HepG2 (cell line): ENCODE measurements at regions not wholly inside any gene's neighbourhood (a gene's known extent, or its start where the extent isn't known, plus 50 kb on each side); places are given as distances from the start of the nearest gene placed in this dataset.

ENCODE experiments used
- ATAC-seq: fragments of 200-7000 bp; cut with Tn5 transposase; 3 replicates; pipeline ENCODE4 v1.9.1; 2020; ENCODE audit warnings: mild to moderate bottlenecking, moderate library complexity
- BruUV-seq: library from RNA; stranded (reverse); fragments of 400-500 nt; replicated peaks from 2 replicates; lab custom pipeline; 2021; lab: Mats Ljungman, UMichigan
- CTCF ChIA-PET: fragments of 300-600 bp; formaldehyde crosslinking; extraction: SDS; loops from one replicate; lab custom pipeline; 2021; ENCODE audit warnings: low total read pairs, inconsistent platforms, low intra/inter-chr PET ratio; lab: Yijun Ruan, JAX
- POLR2A ChIA-PET: fragments of 350-600 bp; sonication (Branson Sonifier 250); formaldehyde crosslinking; loops from one replicate; lab custom pipeline; 2020; ENCODE audit warnings: antibody characterized with exemption, inconsistent platforms; lab: Yijun Ruan, JAX
- DNase-seq: peaks from one replicate; pipeline ENCODE4 v3.0.0-alpha.2; 2015; ENCODE audit warnings: low spot score
- FAIRE-seq: peaks from 3 replicates; lab custom pipeline; 2011; peaks lifted over from hg19 to GRCh38; lab: Jason Lieb, UNC
- H2AFZ ChIP-seq: one replicate; pipeline ENCODE4 v1.6.1; 2011; ENCODE audit warnings: low read length, inconsistent platforms
- H3K27ac ChIP-seq: fragments of 300-600 bp; 3 replicates; pipeline ENCODE4 v1.8.0; 2011; ENCODE audit warnings: mixed run types, mild to moderate bottlenecking, mixed read lengths, low read length, inconsistent platforms; ENCODE audit not compliant: insufficient read depth; ENCODE audit errors: extremely low read length
- H3K27me3 ChIP-seq, 2 experiments: fragments of 200-600 bp in 1 of 2; 2 replicates in 1 of 2; 3 replicates in 1 of 2; pipeline versions ENCODE4 v1.6.0 to v1.8.0; 2011; ENCODE audit warnings: low read length in 2 of 2, mild to moderate bottlenecking in 2 of 2, moderate library complexity in 2 of 2, inconsistent platforms in 1 of 2; ENCODE audit not compliant: insufficient read depth in 2 of 2, control insufficient read depth in 1 of 2
- H3K36me3 ChIP-seq, 2 experiments: fragments of 200-600 bp in 1 of 2; replicated peaks in 1 of 2; 2 replicates in 1 of 2; 3 replicates in 1 of 2; pipeline versions ENCODE4 v1.5.1 to v1.8.0; 2011; ENCODE audit warnings: low read length in 2 of 2, inconsistent platforms in 1 of 2; ENCODE audit not compliant: insufficient read depth in 2 of 2, control insufficient read depth in 1 of 2
- H3K4me1 ChIP-seq: 2 replicates; pipeline ENCODE4 v1.5.1; 2012; ENCODE audit warnings: low read length, inconsistent platforms; ENCODE audit not compliant: insufficient read depth
- H3K4me2 ChIP-seq: 2 replicates; pipeline ENCODE4 v1.6.0; 2011; ENCODE audit warnings: low read depth, low read length, inconsistent platforms
- H3K4me3 ChIP-seq, 3 experiments: fragments of 200-600 bp in 1 of 3; sonication (generic), shearing (Covaris generic) in 1 of 3; replicated peaks in 1 of 3; 2 replicates each; pipeline ENCODE4 v1.5.1; 2011 to 2016; ENCODE audit warnings: low read length in 3 of 3, inconsistent platforms in 2 of 3, low read depth in 2 of 3, mild to moderate bottlenecking in 2 of 3, control low read depth in 1 of 3, mixed read lengths in 1 of 3; ENCODE audit not compliant: insufficient read depth in 1 of 3
- H3K79me2 ChIP-seq: one replicate; pipeline ENCODE4 v1.6.1; 2011; ENCODE audit warnings: low read length, inconsistent platforms; ENCODE audit not compliant: insufficient read depth
- H3K9ac ChIP-seq: 2 replicates; pipeline ENCODE4 v1.6.0; 2011; ENCODE audit warnings: mild to moderate bottlenecking, low read depth, low read length, inconsistent platforms; ENCODE audit not compliant: insufficient read depth
- H3K9me3 ChIP-seq: 2 replicates; pipeline ENCODE4 v1.5.1; 2012; ENCODE audit warnings: mild to moderate bottlenecking, low read length
- H4K20me1 ChIP-seq: 2 replicates; pipeline ENCODE4 v1.6.0; 2011; ENCODE audit warnings: inconsistent platforms, mild to moderate bottlenecking, low read length, moderate library complexity; ENCODE audit not compliant: insufficient read depth
- FOXA3 ChIP-seq: IDR thresholded peaks from 2 replicates; pipeline ENCODE4 v1.6.1; 2016; ENCODE audit warnings: missing genetic modification reagents, missing compliant biosample characterization
- GABPA ChIP-seq, 2 experiments: IDR thresholded peaks; 2 replicates each; pipeline ENCODE4 v1.6.1; 2011 to 2016; ENCODE audit warnings: low read depth in 2 of 2, low read length in 1 of 2, missing biosample characterization in 1 of 2, missing genetic modification characterization in 1 of 2
- NFE2L2 ChIP-seq: fragments of 150-350 bp; IDR thresholded peaks from 2 replicates; pipeline ENCODE4 v1.6.1; 2014; ENCODE audit warnings: low read length
- POLR2AphosphoS5 ChIP-seq: IDR thresholded peaks from 2 replicates; pipeline ENCODE4 v1.6.1; 2012; ENCODE audit warnings: low read depth, low read length
- RARA ChIP-seq: IDR thresholded peaks from 2 replicates; pipeline ENCODE4 v1.6.1; 2016; ENCODE audit warnings: missing genetic modification reagents, missing compliant biosample characterization
- SIX4 ChIP-seq: sonication (generic); formaldehyde crosslinking; IDR thresholded peaks from 2 replicates; pipeline ENCODE4 v1.4.0; 2020; ENCODE audit warnings: missing genetic modification reagents
- SRF ChIP-seq: IDR thresholded peaks from 2 replicates; pipeline ENCODE4 v1.6.1; 2011; ENCODE audit warnings: mild to moderate bottlenecking, low read depth, low read length, moderate library complexity
- YEATS4 ChIP-seq: sonication (generic); formaldehyde crosslinking; IDR thresholded peaks from 2 replicates; pipeline ENCODE4 v1.4.0; 2020; ENCODE audit warnings: missing genetic modification reagents, borderline replicate concordance
- ZFP36L2 ChIP-seq: sonication (generic); formaldehyde crosslinking; IDR thresholded peaks from 2 replicates; pipeline ENCODE4 v1.4.0; 2020; ENCODE audit warnings: missing genetic modification reagents
- ZNF121 ChIP-seq: sonication (generic); formaldehyde crosslinking; IDR thresholded peaks from 2 replicates; pipeline ENCODE4 v1.5.0; 2020; ENCODE audit warnings: mild to moderate bottlenecking, missing genetic modification reagents
- ZNF232 ChIP-seq: sonication (generic); formaldehyde crosslinking; IDR thresholded peaks from 2 replicates; pipeline ENCODE4 v1.4.0; 2020; ENCODE audit warnings: missing genetic modification reagents, borderline replicate concordance
- ZNF639 ChIP-seq: conservative IDR thresholded peaks from 2 replicates; pipeline ENCODE4 v1.6.1; 2018; ENCODE audit warnings: missing genetic modification reagents
- ZNF652 ChIP-seq: IDR thresholded peaks from 2 replicates; pipeline ENCODE4 v1.6.1; 2016; ENCODE audit warnings: low read depth, borderline replicate concordance
- WGBS: methylation state at CpG from one replicate; pipeline ENCODE4 v1.1.6; 2017; ENCODE audit warnings: low lambda C conversion rate; 5-methylcytosine and 5-hydroxymethylcytosine counted together
- in situ Hi-C: cut with HindIII; loops from 2 replicates; pipeline ENCODE4 v1.10.0; 2017; ENCODE audit warnings: low pct_unique_long_range_greater_than_20kb; ENCODE audit not compliant: extremely low pct_ligation_motif_present
- intact Hi-C: fragments of 100-400 bp; cut with micrococcal nuclease; formaldehyde crosslinking; loops from one replicate; pipeline ENCODE4 v1.10.0; 2022; ENCODE audit not compliant: unreplicated experiment

- H3K9ac ChIP-seq = no peak overlapping the region
- no peak for FAIRE-seq
- no peak for ATAC-seq
- no TSS peak for BruUV-seq
- no peaks in the 10 kb centered on the region for H3K36me3 ChIP-seq
- ChIA-PET POLR2A (no interaction called here), CTCF (no interaction called here)
- no peaks in the 10 kb centered on the region for H3K79me2 ChIP-seq
- WGBS = 0% methylated on average over 1 of the region's 1 CpG
- H2AFZ ChIP-seq = no peak overlapping the region
- H3K4me3 ChIP-seq = no peak overlapping the region
- no peaks in the 10 kb centered on the region for H3K4me1 ChIP-seq
- no peaks in the 10 kb centered on the region for H4K20me1 ChIP-seq
- H3K27ac ChIP-seq = no peak overlapping the region
- intact Hi-C loops (no loop called here), in situ Hi-C loops (no loop called here)
- H3K4me2 ChIP-seq = no peak overlapping the region
- DNase-seq = no peak
- 0 out of 5 replicates have a peak, but pooled peaks cover 0 to 3% of the 10 kb centered on the region in 2 experiments for H3K27me3 ChIP-seq
- TF ChIP-seq ZNF232 (CRISPR knock-in tag) = no peak
- no peak for TF ChIP-seq ZNF652 (CRISPR knock-in tag)
- TF ChIP-seq NFE2L2 = no peak
- TF ChIP-seq FOXA3 (CRISPR knock-in tag) = no peak
- TF ChIP-seq YEATS4 (CRISPR knock-in tag) = no peak
- no peak for TF ChIP-seq ZNF639 (CRISPR knock-in tag)
- no peak for TF ChIP-seq ZFP36L2
- TF ChIP-seq ZNF121 (CRISPR knock-in tag) = no peak
- TF ChIP-seq GABPA (IDR thresholded peaks at IDR 0.05; ENCODE audit: low read depth, low read length) = no peak
- no peak for TF ChIP-seq GABPA (CRISPR knock-in tag; IDR thresholded peaks at IDR 0.05; ENCODE audit: low read depth)
- TF ChIP-seq RARA = no peak
- TF ChIP-seq SRF = no peak
- TF ChIP-seq SIX4 (CRISPR knock-in tag) = no peak
- TF ChIP-seq POLR2AphosphoS5 = no peak
- H3K9me3 ChIP-seq = peaks cover 26% of the 10 kb centered on the region
Measured at GRCh38 chr13:111022241-111022640, 92.9 kb upstream of the ARHGEF7 start.
